MM.1S (cell line): ENCODE measurements at regions not wholly inside any gene's neighbourhood (a gene's known extent, or its start where the extent isn't known, plus 50 kb on each side); places are given as distances from the start of the nearest gene placed in this dataset.

Source experiments
- EZH2 ChIP-seq: fragments of 300-600 bp; sonication (generic); optimal IDR thresholded peaks from 2 replicates; pipeline ENCODE3; 2017; ENCODE audit warnings: low read depth, mild to moderate bottlenecking, antibody characterized with exemption, low read length, mixed read lengths
- EZH2phosphoT487 ChIP-seq: fragments of 300-600 bp; sonication (generic); IDR thresholded peaks from 2 replicates; pipeline ENCODE4 v1.6.1; 2018; ENCODE audit warnings: antibody characterized with exemption, low read length
- TF ChIP-seq, protein P1 (sequence below): fragments of 300-600 bp; sonication (generic); IDR thresholded peaks from 2 replicates; pipeline ENCODE4 v1.5.1; 2016; ENCODE audit warnings: antibody characterized with exemption, low read length, mixed read lengths

DNA sequence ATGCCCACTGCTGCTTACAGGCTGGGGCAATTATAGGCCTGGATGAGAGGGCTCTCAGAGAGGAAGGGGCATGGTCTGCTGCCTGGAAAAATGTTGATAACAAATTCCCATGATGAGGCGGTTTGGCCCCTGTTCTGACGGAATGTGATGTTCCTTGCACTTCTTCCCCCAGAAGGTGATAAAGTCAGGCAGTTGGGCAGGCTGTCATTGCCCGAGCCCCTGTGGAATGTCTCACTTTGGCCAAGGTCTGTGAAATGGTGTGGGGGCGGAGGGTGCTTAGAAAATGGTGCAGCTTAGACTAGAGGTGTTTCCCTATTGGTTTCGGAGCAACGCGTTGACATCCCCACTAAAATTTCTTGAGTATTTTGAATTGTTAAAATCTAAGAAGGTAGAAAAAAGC, 1360.0 kb downstream of the AACS start:
- TF ChIP-seq EZH2 = no peak
- TF ChIP-seq, protein P1, sequence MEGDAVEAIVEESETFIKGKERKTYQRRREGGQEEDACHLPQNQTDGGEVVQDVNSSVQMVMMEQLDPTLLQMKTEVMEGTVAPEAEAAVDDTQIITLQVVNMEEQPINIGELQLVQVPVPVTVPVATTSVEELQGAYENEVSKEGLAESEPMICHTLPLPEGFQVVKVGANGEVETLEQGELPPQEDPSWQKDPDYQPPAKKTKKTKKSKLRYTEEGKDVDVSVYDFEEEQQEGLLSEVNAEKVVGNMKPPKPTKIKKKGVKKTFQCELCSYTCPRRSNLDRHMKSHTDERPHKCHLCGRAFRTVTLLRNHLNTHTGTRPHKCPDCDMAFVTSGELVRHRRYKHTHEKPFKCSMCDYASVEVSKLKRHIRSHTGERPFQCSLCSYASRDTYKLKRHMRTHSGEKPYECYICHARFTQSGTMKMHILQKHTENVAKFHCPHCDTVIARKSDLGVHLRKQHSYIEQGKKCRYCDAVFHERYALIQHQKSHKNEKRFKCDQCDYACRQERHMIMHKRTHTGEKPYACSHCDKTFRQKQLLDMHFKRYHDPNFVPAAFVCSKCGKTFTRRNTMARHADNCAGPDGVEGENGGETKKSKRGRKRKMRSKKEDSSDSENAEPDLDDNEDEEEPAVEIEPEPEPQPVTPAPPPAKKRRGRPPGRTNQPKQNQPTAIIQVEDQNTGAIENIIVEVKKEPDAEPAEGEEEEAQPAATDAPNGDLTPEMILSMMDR = no peak
- TF ChIP-seq EZH2phosphoT487 = no peak
